Gastrocnemius medialis (tissue), 4 donors: ENCODE measurements at regions not wholly inside any gene's neighbourhood (a gene's known extent, or its start where the extent isn't known, plus 50 kb on each side); places are given as distances from the start of the nearest gene placed in this dataset.

Experiments used
- CTCF ChIP-seq, 5 experiments: fragments of 450-650 bp in 3 of 5; fragments of 200-600 bp in 2 of 5; sonication (generic) in 2 of 5; IDR thresholded peaks in 4 of 5; conservative IDR thresholded peaks in 1 of 5; 1 replicate in 4 of 5; 2 replicates in 1 of 5; pipeline ENCODE4 v1.5.1; 2016 to 2019; ENCODE audit warnings: antibody characterized with exemption in 5 of 5, mild to moderate bottlenecking in 3 of 5, moderate library complexity in 3 of 5
- POLR2A ChIP-seq, 2 donors: fragments of 450-650 bp; IDR thresholded peaks; one replicate each; pipeline ENCODE4 v1.6.1; 2017; ENCODE audit warnings: antibody characterized with exemption in 2 of 2, mild to moderate bottlenecking in 2 of 2, moderate library complexity in 2 of 2

GRCh38 chr18:37741032-37741623 is 175.5 kb upstream of the CELF4 start:
- no peak for TF ChIP-seq POLR2A (IDR thresholded peaks at IDR 0.05)
- TF ChIP-seq CTCF (IDR thresholded peaks at IDR 0.05 in 4 of 5, conservative IDR thresholded peaks at IDR 0.05 in 1 of 5): no peak
